ENCODE measurements at regions not wholly inside any gene's neighbourhood (a gene's known extent, or its start where the extent isn't known, plus 50 kb on each side); places are given as distances from the start of the nearest gene placed in this dataset.
A peak's percentile ranks its signal among the peaks of the same experiment; 100 is the strongest.
"Not testable (repeated sequence)": the region's sequence is repeated elsewhere in the genome, so short reads cannot be mapped to it uniquely, and the experiment has no call there.

- DNase-seq (ENCODE audit: low read depth in 4 of 4, low spot score in 3 of 4), result no peak
Observed at GRCh38 chr11:33974804-33975203, 76.7 kb upstream of the CAPRIN1 start.

- not testable (repeated sequence) for DNase-seq (ENCODE audit: low read depth in 4 of 4, low spot score in 3 of 4)
Observed at GRCh38 chr11:33971530-33971929, 79.7 kb upstream of the LMO2 start.

GRCh38 chr11:33970984-33971466 lies 79.1 kb upstream of the LMO2 start:
- peak in 2 of 4 donors; percentile 42 to 44 for DNase-seq (ENCODE audit: low read depth in 4 of 4, low spot score in 3 of 4)

- DNase-seq (ENCODE audit: low read depth in 4 of 4, low spot score in 3 of 4), result no peak
Observed at GRCh38 chr11:33967451-33967850, 75.6 kb upstream of the LMO2 start.

GRCh38 chr11:33965032-33965431 lies 73.2 kb upstream of the LMO2 start:
- DNase-seq (ENCODE audit: low read depth in 4 of 4, low spot score in 3 of 4), result no peak

- DNase-seq (ENCODE audit: low read depth in 4 of 4, low spot score in 3 of 4), result no peak
Observed at GRCh38 chr11:33959855-33960400, 68.1 kb upstream of the LMO2 start.

GRCh38 chr11:33957304-33957917 lies 65.5 kb upstream of the LMO2 start:
- no peak for DNase-seq (ENCODE audit: low read depth in 4 of 4, low spot score in 3 of 4)

GRCh38 chr11:33956611-33957010 lies 64.7 kb upstream of the LMO2 start:
- no peak for DNase-seq (ENCODE audit: low read depth in 4 of 4, low spot score in 3 of 4)

GRCh38 chr11:33953289-33953688 lies 61.4 kb upstream of the LMO2 start:
- DNase-seq (ENCODE audit: low read depth in 4 of 4, low spot score in 3 of 4), result no peak

- no peak for DNase-seq (ENCODE audit: low read depth in 4 of 4, low spot score in 3 of 4)
Observed at GRCh38 chr11:33952805-33953204, 60.9 kb upstream of the LMO2 start.

GRCh38 chr11:33949252-33949913 lies 57.5 kb upstream of the LMO2 start:
- no peak for DNase-seq (ENCODE audit: low read depth in 4 of 4, low spot score in 3 of 4)

- no peak for DNase-seq (ENCODE audit: low read depth in 4 of 4, low spot score in 3 of 4)
Observed at GRCh38 chr11:33948494-33948893, 56.6 kb upstream of the LMO2 start.

GRCh38 chr11:33947918-33948317 lies 56.0 kb upstream of the LMO2 start:
- DNase-seq (ENCODE audit: low read depth in 4 of 4, low spot score in 3 of 4), result not testable (repeated sequence)

GRCh38 chr11:33946930-33947329 lies 55.1 kb upstream of the LMO2 start:
- DNase-seq (ENCODE audit: low read depth in 4 of 4, low spot score in 3 of 4), result no peak

GRCh38 chr11:33945481-33946268 lies 53.8 kb upstream of the LMO2 start:
- no peak for DNase-seq (ENCODE audit: low read depth in 4 of 4, low spot score in 3 of 4)

- DNase-seq (ENCODE audit: low read depth in 4 of 4, low spot score in 3 of 4), result no peak
Observed at GRCh38 chr11:33944693-33945424, 53.0 kb upstream of the LMO2 start.

- DNase-seq (ENCODE audit: low read depth in 4 of 4, low spot score in 3 of 4), result no peak
Observed at GRCh38 chr11:33944345-33944692, 52.4 kb upstream of the LMO2 start.

- DNase-seq (ENCODE audit: low read depth in 4 of 4, low spot score in 3 of 4), result no peak
Observed at GRCh38 chr11:33942954-33943353, 51.1 kb upstream of the LMO2 start.

GRCh38 chr11:33941637-33942160 lies 49.8 kb upstream of the LMO2 start:
- DNase-seq (ENCODE audit: low read depth in 4 of 4, low spot score in 3 of 4), result no peak
